PC-3 (cell line): ENCODE measurements at regions not wholly inside any gene's neighbourhood (a gene's known extent, or its start where the extent isn't known, plus 50 kb on each side); places are given as distances from the start of the nearest gene placed in this dataset.

Experiments used
- ATAC-seq: fragments of 200-7000 bp; cut with Tn5 transposase; 2 replicates; pipeline ENCODE4 v1.9.1; 2020; ENCODE audit warnings: mild to moderate bottlenecking, moderate library complexity
- BruUV-seq: library from RNA; stranded (reverse); fragments of 400-500 nt; replicated peaks from 2 replicates; lab custom pipeline; 2021; lab: Mats Ljungman, UMichigan
- CTCF ChIA-PET: fragments of 300-600 bp; sonication (Branson Sonifier 250); formaldehyde crosslinking; loops from one replicate; lab custom pipeline; 2022; ENCODE audit warnings: antibody characterized with exemption; lab: Charles Lee
- POLR2A ChIA-PET: fragments of 300-600 bp; sonication (Branson Sonifier 250); formaldehyde crosslinking; loops from one replicate; lab custom pipeline; 2022; ENCODE audit warnings: antibody characterized with exemption; ENCODE audit not compliant: unreplicated experiment; lab: Charles Lee
- DNase-seq: peaks from one replicate; pipeline ENCODE4 v3.0.0-alpha.2; 2015
- H2AFZ ChIP-seq: fragments of 300-600 bp; sonication (generic); 2 replicates; pipeline ENCODE4 v1.6.0; 2016; ENCODE audit warnings: antibody characterized with exemption, low read length
- H3F3A ChIP-seq: fragments of 300-600 bp; sonication (generic); one replicate; pipeline ENCODE4 v1.6.0; 2017; ENCODE audit warnings: antibody characterized with exemption, low read length, control low read depth, mild to moderate bottlenecking; ENCODE audit not compliant: unreplicated experiment
- H3K27ac ChIP-seq: fragments of 300-600 bp; sonication (generic); 2 replicates; pipeline ENCODE4 v1.5.1; 2016; ENCODE audit warnings: mild to moderate bottlenecking, low read length
- H3K27me3 ChIP-seq: fragments of 300-600 bp; sonication (generic); 2 replicates; pipeline ENCODE4 v1.6.1; 2016; ENCODE audit warnings: low read length, mixed read lengths
- H3K36me3 ChIP-seq: fragments of 300-600 bp; sonication (generic); 2 replicates; pipeline ENCODE4 v1.6.1; 2016; ENCODE audit warnings: low read depth, mixed run types, low read length, mixed read lengths
- H3K4me1 ChIP-seq: fragments of 300-600 bp; sonication (generic); 2 replicates; pipeline ENCODE4 v1.5.1; 2016; ENCODE audit warnings: low read length; ENCODE audit not compliant: insufficient read depth
- H3K4me2 ChIP-seq: fragments of 300-600 bp; sonication (generic); 2 replicates; pipeline ENCODE4 v1.6.0; 2016; ENCODE audit warnings: low read length
- H3K4me3 ChIP-seq: fragments of 300-600 bp; sonication (generic); 2 replicates; pipeline ENCODE4 v1.5.1; 2016; ENCODE audit warnings: mild to moderate bottlenecking, low read length, mixed read lengths
- H3K79me2 ChIP-seq: fragments of 300-600 bp; sonication (generic); 2 replicates; pipeline ENCODE4 v1.6.1; 2017; ENCODE audit warnings: low read length, mixed read lengths
- H3K9ac ChIP-seq: fragments of 300-600 bp; sonication (generic); 2 replicates; pipeline ENCODE4 v1.6.0; 2016; ENCODE audit warnings: mild to moderate bottlenecking, low read length
- H3K9me2 ChIP-seq: fragments of 300-600 bp; sonication (generic); replicated peaks from 2 replicates; pipeline ENCODE4 v1.6.1; 2016; ENCODE audit warnings: mixed run types, low read length, mixed read lengths
- H3K9me3 ChIP-seq: fragments of 300-600 bp; sonication (generic); 2 replicates; pipeline ENCODE4 v1.6.1; 2016; ENCODE audit warnings: low read length, mixed read lengths
- H4K20me1 ChIP-seq: fragments of 300-600 bp; sonication (generic); 2 replicates; pipeline ENCODE4 v1.6.1; 2016; ENCODE audit warnings: low read length, mixed read lengths
- CTCF ChIP-seq: fragments of 300-600 bp; sonication (generic); conservative IDR thresholded peaks from 2 replicates; pipeline ENCODE4 v1.5.1; 2017; ENCODE audit warnings: antibody characterized with exemption, low read depth, mild to moderate bottlenecking, low read length
- EZH2 ChIP-seq: fragments of 300-600 bp; sonication (generic); IDR thresholded peaks from one replicate; pipeline ENCODE4 v1.6.1; 2017; ENCODE audit warnings: antibody characterized with exemption, mild to moderate bottlenecking, low read length; ENCODE audit not compliant: unreplicated experiment
- EZH2phosphoT487 ChIP-seq: fragments of 300-600 bp; sonication (generic); IDR thresholded peaks from 2 replicates; pipeline ENCODE4 v1.6.1; 2018; ENCODE audit warnings: mild to moderate bottlenecking, antibody characterized with exemption, low read length, borderline replicate concordance
- intact Hi-C: fragments of 100-400 bp; cut with micrococcal nuclease; formaldehyde crosslinking; loops from 2 replicates; pipeline ENCODE4 v1.9.0; 2023

- no TSS peak for BruUV-seq
- Histone ChIP-seq H3K79me2 (no peaks in the 10 kb centered on the region), H3K4me1 (no peaks in the 10 kb centered on the region), H3K27ac (no peak overlapping the region), H3K9ac (peak overlapping the region; percentile 4; the same call in 1 of the 2 replicates), H3K4me3 (peak overlapping the region; percentile 46; the same call in 1 of the 2 replicates), H3K9me2 (no peaks in the 10 kb centered on the region), H2AFZ (no peak overlapping the region), H3K4me2 (peak overlapping the region; percentile 68; the same call in 1 of the 2 replicates), H3F3A (no peaks in the 10 kb centered on the region), H3K9me3 (no peaks in the 10 kb centered on the region), H4K20me1 (no peaks in the 10 kb centered on the region), H3K27me3 (no peaks in the 10 kb centered on the region), H3K36me3 (no peaks in the 10 kb centered on the region)
- ATAC-seq, result peak; percentile 59
- ChIA-PET POLR2A (no interaction called here), CTCF (interaction anchor here (0.5 to 0.9 kb wide), 5 partner anchors 135 to 495 kb away, joined by 3 to 5 read pairs (median 3); no protein-coding TSS in a partner anchor)
- DNase-seq, result peak; percentile 87
- intact Hi-C loops, result loop anchor here (1.0 to 10.0 kb wide), 6 partner anchors 135 to 707 kb away; no protein-coding TSS in a partner anchor
- TF ChIP-seq EZH2phosphoT487, result no peak
- no peak for TF ChIP-seq EZH2
- TF ChIP-seq CTCF, result peak; percentile 81
Observed at GRCh38 chr18:60549338-60549960, 176.9 kb upstream of the MC4R start.

GRCh38 chr18:60552948-60553347, 180.4 kb upstream of the MC4R start:
- Histone ChIP-seq H3K9me2 (no peaks in the 10 kb centered on the region), H3K27me3 (no peaks in the 10 kb centered on the region), H4K20me1 (no peaks in the 10 kb centered on the region), H3K4me3 (no peak overlapping the region), H3K36me3 (no peaks in the 10 kb centered on the region), H2AFZ (no peak overlapping the region), H3K9me3 (no peaks in the 10 kb centered on the region), H3K4me1 (no peaks in the 10 kb centered on the region), H3K4me2 (no peak overlapping the region), H3K79me2 (no peaks in the 10 kb centered on the region), H3K27ac (no peak overlapping the region), H3K9ac (no peak overlapping the region), H3F3A (no peaks in the 10 kb centered on the region)
- ATAC-seq (no peak), DNase-seq (no peak)
- no TSS peak for BruUV-seq
- POLR2A ChIA-PET, result no interaction called here
- intact Hi-C loops, result no loop called here
- TF ChIP-seq EZH2 (no peak), CTCF (no peak), EZH2phosphoT487 (no peak)
- CTCF ChIA-PET, result no interaction called here

GRCh38 chr18:60554967-60555366, 182.4 kb upstream of the MC4R start:
- intact Hi-C loops, result no loop called here
- no peak overlapping the region for H3K4me2 ChIP-seq
- DNase-seq (no peak), ATAC-seq (no peak)
- no peaks in the 10 kb centered on the region for H3K27me3 ChIP-seq
- ChIA-PET POLR2A (no interaction called here), CTCF (no interaction called here)
- H3F3A ChIP-seq, result no peaks in the 10 kb centered on the region
- TF ChIP-seq EZH2, result no peak
- H4K20me1 ChIP-seq, result no peaks in the 10 kb centered on the region
- H3K9me3 ChIP-seq, result no peaks in the 10 kb centered on the region
- H3K27ac ChIP-seq, result no peak overlapping the region
- H3K4me3 ChIP-seq, result no peak overlapping the region
- H3K36me3 ChIP-seq, result no peaks in the 10 kb centered on the region
- no peaks in the 10 kb centered on the region for H3K9me2 ChIP-seq
- H3K9ac ChIP-seq, result no peak overlapping the region
- no peaks in the 10 kb centered on the region for H3K4me1 ChIP-seq
- H2AFZ ChIP-seq, result no peak overlapping the region
- no peaks in the 10 kb centered on the region for H3K79me2 ChIP-seq
- BruUV-seq, result no TSS peak
